OCI-LY3 (cell line): ENCODE measurements at regions not wholly inside any gene's neighbourhood (a gene's known extent, or its start where the extent isn't known, plus 50 kb on each side); places are given as distances from the start of the nearest gene placed in this dataset.

ENCODE experiments used
- H2AFZ ChIP-seq: fragments of 200-600, 300-600 bp; shearing (Covaris generic); 2 replicates; pipeline ENCODE4 v1.6.0; 2014; ENCODE audit warnings: antibody characterized with exemption, low read depth, low read length
- H3K27ac ChIP-seq: fragments of 200-600, 300-600 bp; sonication (generic); 2 replicates; pipeline ENCODE4 v1.5.1; 2014; ENCODE audit warnings: mild to moderate bottlenecking, low read length, moderate library complexity, mixed read lengths
- H3K27me3 ChIP-seq: fragments of 200-600, 300-600 bp; sonication (generic); 2 replicates; pipeline ENCODE4 v1.6.1; 2014; ENCODE audit warnings: low read depth, low read length, mixed read lengths
- H3K36me3 ChIP-seq: fragments of 200-600, 300-600 bp; sonication (generic); replicated peaks from 2 replicates; pipeline ENCODE3; 2014; ENCODE audit warnings: low read depth, low read length, mixed read lengths
- H3K4me1 ChIP-seq: fragments of 300-600, 200-600 bp; sonication (generic); 2 replicates; pipeline ENCODE4 v1.6.1; 2014; ENCODE audit warnings: low read length, mixed read lengths
- H3K4me2 ChIP-seq: fragments of 200-600, 300-600 bp; sonication (generic); 2 replicates; pipeline ENCODE4 v1.6.1; 2014; ENCODE audit warnings: low read length, mixed read lengths
- H3K4me3 ChIP-seq: fragments of 300-600, 200-600 bp; sonication (generic); 2 replicates; pipeline ENCODE4 v1.5.1; 2014; ENCODE audit warnings: antibody characterized with exemption, mild to moderate bottlenecking, low read length, moderate library complexity
- H3K79me2 ChIP-seq: fragments of 300-600, 200-600 bp; shearing (Covaris generic); 2 replicates; pipeline ENCODE4 v1.6.1; 2014; ENCODE audit warnings: mild to moderate bottlenecking, low read length, mixed read lengths
- H3K9ac ChIP-seq: fragments of 300-600, 200-600 bp; shearing (Covaris generic); 2 replicates; pipeline ENCODE4 v1.6.0; 2014; ENCODE audit warnings: mild to moderate bottlenecking, low read length, moderate library complexity
- H3K9me3 ChIP-seq: fragments of 200-600, 300-600 bp; shearing (Covaris generic); 2 replicates; pipeline ENCODE4 v1.6.1; 2014; ENCODE audit warnings: low read length, mixed read lengths; ENCODE audit not compliant: insufficient read depth
- H4K20me1 ChIP-seq: fragments of 200-600, 300-600 bp; sonication (generic); 2 replicates; pipeline ENCODE4 v1.6.1; 2016; ENCODE audit warnings: low read length, mixed read lengths; ENCODE audit not compliant: insufficient read depth
- CTCF ChIP-seq: fragments of 200-600, 300-600 bp; sonication (generic); IDR thresholded peaks from 2 replicates; pipeline ENCODE4 v1.5.1; 2014; ENCODE audit warnings: antibody characterized with exemption, low read length, low read depth
- EZH2phosphoT487 ChIP-seq: fragments of 200-600 bp; shearing (Covaris generic); IDR thresholded peaks from 2 replicates; pipeline ENCODE4 v1.6.1; 2018; ENCODE audit warnings: antibody characterized with exemption, mixed run types, low read depth

- TF ChIP-seq CTCF (no peak), EZH2phosphoT487 (no peak)
- no peaks in the 10 kb centered on the region; the same call in 1 of the 2 replicates for H3K27me3 ChIP-seq
- H2AFZ ChIP-seq, result no peak overlapping the region
- H3K4me3 ChIP-seq, result no peak overlapping the region
- no peaks in the 10 kb centered on the region for H4K20me1 ChIP-seq
- no peak overlapping the region for H3K4me2 ChIP-seq
- H3K36me3 ChIP-seq, result no peaks in the 10 kb centered on the region
- no peaks in the 10 kb centered on the region for H3K79me2 ChIP-seq
- H3K9ac ChIP-seq, result no peak overlapping the region
- no peak overlapping the region for H3K27ac ChIP-seq
- H3K4me1 ChIP-seq, result no peaks in the 10 kb centered on the region
- no peaks in the 10 kb centered on the region for H3K9me3 ChIP-seq
Observed at GRCh38 chr5:74116984-74117383, 491.0 kb downstream of the ARHGEF28 start.

GRCh38 chr5:74116266-74116665 lies 490.3 kb downstream of the ARHGEF28 start:
- no peaks in the 10 kb centered on the region for H4K20me1 ChIP-seq
- TF ChIP-seq EZH2phosphoT487, result no peak
- no peak for TF ChIP-seq CTCF
- no peak overlapping the region for H3K27ac ChIP-seq

GRCh38 chr5:74113927-74114326 lies 487.9 kb downstream of the ARHGEF28 start:
- H3K9me3 ChIP-seq, result no peaks in the 10 kb centered on the region
- TF ChIP-seq CTCF (no peak), EZH2phosphoT487 (no peak)
- no peak overlapping the region for H3K9ac ChIP-seq
- H3K36me3 ChIP-seq, result no peaks in the 10 kb centered on the region
- no peaks in the 10 kb centered on the region for H4K20me1 ChIP-seq
- H3K79me2 ChIP-seq, result no peaks in the 10 kb centered on the region
- H2AFZ ChIP-seq, result no peak overlapping the region
- no peaks in the 10 kb centered on the region for H3K4me1 ChIP-seq
- H3K27ac ChIP-seq, result no peak overlapping the region
- H3K4me2 ChIP-seq, result no peak overlapping the region
- H3K27me3 ChIP-seq, result no peaks in the 10 kb centered on the region; the same call in 1 of the 2 replicates
- no peak overlapping the region for H3K4me3 ChIP-seq

More at GRCh38 chr5:74116266-74116665, 490.3 kb downstream of the ARHGEF28 start:
- H3K79me2 ChIP-seq, result no peaks in the 10 kb centered on the region
- H3K9ac ChIP-seq, result no peak overlapping the region
- H3K9me3 ChIP-seq, result no peaks in the 10 kb centered on the region
- H3K4me2 ChIP-seq, result no peak overlapping the region
- H3K4me1 ChIP-seq, result no peaks in the 10 kb centered on the region
- no peak overlapping the region for H3K4me3 ChIP-seq
- no peaks in the 10 kb centered on the region for H3K36me3 ChIP-seq
- H2AFZ ChIP-seq, result no peak overlapping the region
- no peaks in the 10 kb centered on the region; the same call in 1 of the 2 replicates for H3K27me3 ChIP-seq

GRCh38 chr5:74113196-74113540 lies 487.2 kb downstream of the ARHGEF28 start:
- Histone ChIP-seq H3K36me3 (no peaks in the 10 kb centered on the region), H3K27me3 (no peaks in the 10 kb centered on the region; the same call in 1 of the 2 replicates), H3K4me2 (no peak overlapping the region), H3K4me1 (no peaks in the 10 kb centered on the region), H3K27ac (no peak overlapping the region), H3K4me3 (no peak overlapping the region), H3K9ac (no peak overlapping the region), H4K20me1 (no peaks in the 10 kb centered on the region), H3K79me2 (no peaks in the 10 kb centered on the region), H3K9me3 (no peaks in the 10 kb centered on the region), H2AFZ (no peak overlapping the region)
- TF ChIP-seq EZH2phosphoT487 (no peak), CTCF (no peak)
